ENCODE measurements at regions not wholly inside any gene's neighbourhood (a gene's known extent, or its start where the extent isn't known, plus 50 kb on each side); places are given as distances from the start of the nearest gene placed in this dataset.

GRCh38 chr14:65810322-65810721 lies 397.8 kb downstream of the FUT8 start:
- intact Hi-C loops (cut with DNase I; ENCODE audit: low total_unique reads): no loop called here
- no peak overlapping the region for H3K4me3 ChIP-seq
- WGBS, 5 donors: 65 to 78% (median 74%) methylated on average over 1 of the region's 1 CpG
- H3K27me3 ChIP-seq (replicated peaks in 1 of 7): no peaks in the 10 kb centered on the region
- H3K27ac ChIP-seq: no peak overlapping the region
- no peak for DNase-seq
- TF ChIP-seq CTCF (IDR thresholded peaks at IDR 0.05 in 8 of 11, conservative IDR thresholded peaks at IDR 0.05 in 3 of 11) (no peak), POLR2A (IDR thresholded peaks at IDR 0.05) (no peak), POLR2AphosphoS5 (IDR thresholded peaks at IDR 0.05) (no peak)
- peaks cover 3 to 27% (median 21%) of the 10 kb centered on the region in 8 donors for H3K9me3 ChIP-seq
- H3K36me3 ChIP-seq: no peaks in the 10 kb centered on the region
- no peaks in the 10 kb centered on the region for H3K4me1 ChIP-seq

- Histone ChIP-seq H3K9me3 (peaks cover 0 to 10% (median 4%) of the 10 kb centered on the region in 8 donors), H3K4me3 (no peak overlapping the region), H3K36me3 (no peaks in the 10 kb centered on the region), H3K27me3 (replicated peaks in 1 of 7) (no peaks in the 10 kb centered on the region), H3K27ac (no peak overlapping the region), H3K4me1 (no peaks in the 10 kb centered on the region)
- intact Hi-C loops (cut with DNase I; ENCODE audit: low total_unique reads): no loop called here
- 83 to 93% (median 87%) methylated on average over 3 of the region's 3 CpGs for WGBS, 5 donors
- no peak for TF ChIP-seq CTCF (IDR thresholded peaks at IDR 0.05 in 8 of 11, conservative IDR thresholded peaks at IDR 0.05 in 3 of 11)
- no peak for TF ChIP-seq POLR2AphosphoS5 (IDR thresholded peaks at IDR 0.05)
- no peak for TF ChIP-seq POLR2A (IDR thresholded peaks at IDR 0.05)
- no peak for DNase-seq
Measured at GRCh38 chr14:65813760-65814384, 401.3 kb downstream of the FUT8 start.

DNA sequence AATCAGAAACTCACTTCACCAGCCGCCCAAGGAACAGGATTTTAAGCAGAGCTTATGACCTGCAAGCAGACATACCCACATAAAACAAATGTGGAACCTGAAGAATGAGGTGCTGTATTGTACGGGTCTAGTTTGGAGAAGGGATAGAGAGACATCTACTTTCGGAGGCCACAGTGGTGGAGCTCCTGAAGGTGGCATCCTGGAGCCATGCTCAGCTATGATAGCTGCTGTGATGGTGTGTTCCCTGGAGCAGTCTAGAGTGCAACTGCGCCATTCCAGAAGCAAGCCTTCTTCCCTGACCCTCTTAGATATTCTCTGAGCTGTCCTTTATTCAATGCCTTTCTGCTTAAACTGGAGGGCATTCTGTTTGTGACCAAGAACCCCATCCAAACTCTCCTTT lies 402.6 kb downstream of the FUT8 start:
- H3K36me3 ChIP-seq: no peaks in the 10 kb centered on the region
- no peaks in the 10 kb centered on the region for H3K4me1 ChIP-seq
- H3K9me3 ChIP-seq: no peaks in the 10 kb centered on the region
- 91 to 94% (median 92%) methylated on average over 4 of the region's 4 CpGs for WGBS, 5 donors
- H3K27me3 ChIP-seq (replicated peaks in 1 of 7): no peaks in the 10 kb centered on the region
- intact Hi-C loops (cut with DNase I; ENCODE audit: low total_unique reads): no loop called here
- H3K4me3 ChIP-seq: no peak overlapping the region
- H3K27ac ChIP-seq: no peak overlapping the region
- no peak for TF ChIP-seq POLR2A (IDR thresholded peaks at IDR 0.05)
- TF ChIP-seq CTCF (IDR thresholded peaks at IDR 0.05 in 8 of 11, conservative IDR thresholded peaks at IDR 0.05 in 3 of 11): no peak
- TF ChIP-seq POLR2AphosphoS5 (IDR thresholded peaks at IDR 0.05): no peak
- DNase-seq: no peak

DNA sequence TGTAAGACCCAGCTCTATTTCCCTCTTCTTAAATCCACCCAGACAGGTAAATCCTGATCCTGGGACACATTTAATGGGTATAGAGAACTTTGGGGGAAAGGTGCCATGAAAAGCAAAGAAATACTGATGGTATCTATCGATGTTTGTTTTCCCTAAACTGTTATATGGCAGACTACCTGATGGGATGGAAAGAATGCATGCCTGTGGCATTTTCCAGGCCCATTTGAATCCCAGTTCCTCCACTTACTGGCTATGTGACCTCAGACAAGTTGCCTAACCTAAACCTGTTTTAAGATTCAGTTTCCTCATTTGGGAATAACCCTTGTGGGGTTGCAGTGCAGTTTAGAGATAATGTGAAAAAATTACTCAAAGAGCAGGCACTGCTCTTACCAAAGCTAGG lies 404.5 kb downstream of the FUT8 start:
- Histone ChIP-seq H3K4me3 (no peak overlapping the region), H3K27me3 (replicated peaks in 1 of 7) (no peaks in the 10 kb centered on the region), H3K27ac (no peak overlapping the region), H3K4me1 (no peaks in the 10 kb centered on the region), H3K9me3 (no peaks in the 10 kb centered on the region), H3K36me3 (no peaks in the 10 kb centered on the region)
- no peak for TF ChIP-seq POLR2A (IDR thresholded peaks at IDR 0.05)
- no peak for TF ChIP-seq CTCF (IDR thresholded peaks at IDR 0.05 in 8 of 11, conservative IDR thresholded peaks at IDR 0.05 in 3 of 11)
- TF ChIP-seq POLR2AphosphoS5 (IDR thresholded peaks at IDR 0.05): no peak
- intact Hi-C loops (cut with DNase I; ENCODE audit: low total_unique reads): no loop called here
- WGBS, 5 donors: 93 to 100% (median 95%) methylated on average over 1 of the region's 1 CpG
- no peak for DNase-seq
